Ureter (tissue), 1 donor: ENCODE measurements at regions not wholly inside any gene's neighbourhood (a gene's known extent, or its start where the extent isn't known, plus 50 kb on each side); places are given as distances from the start of the nearest gene placed in this dataset.
"Not testable (repeated sequence)": the region's sequence is repeated elsewhere in the genome, so short reads cannot be mapped to it uniquely, and the experiment has no call there.

Source experiments
- DNase-seq: peaks from one replicate; pipeline ENCODE4 v3.0.0-alpha.2; 2020; ENCODE audit warnings: low spot score
- donor health status: DM: yes; HTN: yes; CAD: no.

DNA sequence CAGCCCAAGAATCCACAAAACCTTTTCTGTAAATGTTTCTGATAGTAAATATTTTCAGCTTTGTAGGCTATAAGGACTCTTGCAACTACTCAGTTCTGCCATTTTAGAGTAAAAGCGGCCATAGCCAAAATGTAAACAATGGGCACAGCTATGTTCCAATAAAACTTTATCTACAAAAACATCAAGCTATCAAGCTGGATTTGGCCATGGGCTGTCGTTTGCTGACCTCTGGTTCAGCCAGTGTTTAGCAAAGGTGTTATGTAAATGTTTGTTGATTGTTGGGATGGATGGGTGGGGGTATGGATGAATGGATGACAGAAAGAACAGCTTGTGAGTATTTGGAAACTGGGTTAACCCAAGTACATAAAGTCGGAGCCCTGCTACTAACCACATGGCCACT is 111.1 kb upstream of the VRK1 start:
- no peak for DNase-seq

DNA sequence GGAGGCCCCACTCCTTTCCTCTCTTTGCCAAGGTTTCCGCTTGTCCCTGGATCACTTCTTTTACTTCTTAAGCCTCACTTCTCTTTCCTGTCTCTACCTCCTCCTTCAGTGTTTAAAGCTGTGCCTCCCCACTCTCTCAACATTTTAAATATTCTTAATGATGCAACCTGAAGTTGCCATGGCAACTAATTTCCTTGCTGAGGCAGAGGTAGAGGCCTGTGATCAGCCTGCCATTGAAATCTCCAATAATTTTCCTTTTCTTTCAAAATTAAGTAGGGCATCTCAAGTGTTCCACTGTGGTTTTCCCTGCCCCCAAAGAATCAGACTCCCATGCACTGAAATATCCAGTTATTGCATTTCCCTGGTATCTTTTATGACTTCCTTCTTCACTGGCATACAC is 108.6 kb upstream of the VRK1 start:
- no peak for DNase-seq

DNA sequence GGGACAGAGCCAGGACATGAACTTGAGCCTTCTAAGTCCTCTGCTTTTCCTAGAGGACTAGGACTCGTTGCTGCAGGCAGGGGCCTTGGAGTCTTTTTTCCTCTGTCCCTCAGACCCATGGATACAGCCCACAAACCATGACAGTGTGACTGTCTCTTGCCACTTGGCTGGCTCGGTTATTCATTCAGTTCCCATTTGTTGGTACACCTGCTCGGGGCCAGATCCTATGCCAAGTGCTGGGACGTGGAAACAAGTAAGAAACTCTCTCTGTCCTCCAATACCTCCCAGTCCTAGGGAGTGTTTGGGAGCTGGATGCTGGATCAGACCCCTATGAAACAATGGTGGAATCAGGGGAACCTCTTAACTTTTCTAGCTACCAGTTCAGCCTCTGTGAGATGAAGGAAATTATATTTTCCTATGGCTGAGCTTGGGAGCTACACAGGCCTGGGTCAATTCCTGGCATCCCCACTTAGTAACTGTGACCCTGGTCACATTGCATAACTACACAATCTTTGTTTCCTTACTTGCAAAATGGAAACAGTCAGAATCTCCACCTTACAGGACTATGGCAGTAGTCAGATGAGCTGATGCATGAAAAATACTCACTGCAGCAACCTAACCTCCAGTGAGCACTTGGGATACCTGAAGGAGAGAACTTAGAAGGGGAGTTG is 106.3 kb upstream of the VRK1 start:
- DNase-seq, result no peak

DNA sequence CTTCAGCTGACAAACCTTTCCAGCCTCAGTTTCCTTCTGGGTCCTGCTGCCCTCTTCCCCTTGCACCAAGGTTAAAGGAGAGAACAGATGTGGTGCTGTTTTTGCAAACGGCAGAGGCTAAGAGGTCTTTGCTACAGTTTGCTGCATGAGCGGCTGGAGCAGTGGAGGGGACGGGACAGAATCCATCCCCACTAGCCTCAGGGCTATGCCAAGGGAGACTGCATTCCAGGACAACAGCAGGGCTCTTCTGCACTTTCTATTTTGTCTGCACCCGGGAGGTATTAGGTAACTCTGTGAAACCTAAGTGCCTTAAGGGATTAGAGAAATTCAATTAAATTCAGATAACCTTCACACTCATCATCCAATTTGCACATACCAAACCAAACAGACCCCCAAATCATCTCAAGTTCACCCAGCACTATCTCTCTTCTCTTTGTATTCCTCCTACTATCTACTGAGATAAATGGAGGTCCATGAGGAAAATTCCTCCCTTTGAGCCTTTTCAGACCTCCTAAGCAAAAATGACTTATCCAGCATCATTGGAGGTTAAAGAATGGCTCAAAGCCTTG is 103.8 kb upstream of the VRK1 start:
- DNase-seq, result no peak

DNA sequence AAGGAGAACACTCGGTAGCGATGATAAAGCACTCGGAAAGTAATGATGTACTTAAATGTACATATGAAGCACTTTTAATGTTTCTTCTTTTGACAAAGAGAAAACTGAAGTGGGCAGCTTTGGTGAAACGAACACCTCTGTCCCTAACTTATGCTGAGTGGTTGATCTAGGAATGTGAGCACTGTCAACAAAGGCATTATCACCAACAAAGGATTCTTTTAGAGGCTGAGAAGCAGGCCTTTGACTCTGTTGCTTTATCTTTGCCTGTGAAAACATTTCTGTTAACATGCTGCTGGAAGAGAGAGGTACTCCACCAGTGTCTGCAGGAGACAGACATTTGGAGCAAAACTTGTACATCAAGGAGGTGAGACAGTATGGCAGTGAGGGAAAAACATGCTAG is 103.2 kb upstream of the VRK1 start:
- no peak for DNase-seq

DNA sequence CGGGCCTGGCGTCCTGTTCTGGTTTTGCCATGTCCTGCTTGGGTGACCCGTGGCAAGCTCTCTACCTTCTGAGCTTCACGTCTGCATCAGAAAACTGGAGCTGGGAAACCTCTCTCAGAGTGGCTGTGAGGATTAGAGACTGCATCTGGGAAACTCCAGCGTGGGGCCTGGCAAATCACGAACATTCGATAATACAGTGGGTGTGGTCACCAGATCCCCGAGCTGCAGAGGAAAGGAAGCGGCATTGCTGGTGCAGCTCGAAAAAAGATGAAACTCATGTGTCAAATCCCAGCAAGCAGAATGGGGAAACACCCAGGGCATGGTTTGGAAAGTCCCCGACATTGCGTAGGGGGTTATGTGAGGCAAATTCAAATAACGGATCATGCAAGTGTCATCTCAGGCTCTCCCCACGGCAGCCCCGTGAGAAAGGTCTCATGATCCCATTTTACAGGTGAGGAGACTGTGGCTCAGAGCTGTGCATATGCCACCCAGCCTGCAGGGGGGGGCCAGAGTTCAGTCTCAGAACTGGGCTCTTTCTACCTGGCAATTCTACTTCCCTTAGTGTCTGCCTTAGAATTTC is 98.1 kb upstream of the VRK1 start:
- DNase-seq, result no peak

DNA sequence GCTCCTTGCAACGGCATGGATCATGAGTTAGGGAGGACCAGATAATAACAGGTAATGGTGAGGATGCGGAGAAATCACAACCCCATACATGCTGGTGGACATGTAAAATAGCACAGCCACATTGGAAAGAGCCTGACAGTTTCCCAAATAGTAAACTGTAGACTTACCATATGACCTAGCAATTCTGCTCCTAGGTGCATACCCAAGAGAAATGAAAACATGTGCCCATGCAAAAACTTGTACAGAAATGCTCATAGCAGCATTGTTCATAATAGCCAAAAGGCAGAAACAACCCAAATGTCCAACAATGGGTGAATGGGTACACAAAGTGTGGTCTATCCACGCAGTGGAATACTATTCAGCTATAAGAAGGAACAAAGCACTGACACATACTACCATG is 97.5 kb upstream of the VRK1 start:
- no peak for DNase-seq

DNA sequence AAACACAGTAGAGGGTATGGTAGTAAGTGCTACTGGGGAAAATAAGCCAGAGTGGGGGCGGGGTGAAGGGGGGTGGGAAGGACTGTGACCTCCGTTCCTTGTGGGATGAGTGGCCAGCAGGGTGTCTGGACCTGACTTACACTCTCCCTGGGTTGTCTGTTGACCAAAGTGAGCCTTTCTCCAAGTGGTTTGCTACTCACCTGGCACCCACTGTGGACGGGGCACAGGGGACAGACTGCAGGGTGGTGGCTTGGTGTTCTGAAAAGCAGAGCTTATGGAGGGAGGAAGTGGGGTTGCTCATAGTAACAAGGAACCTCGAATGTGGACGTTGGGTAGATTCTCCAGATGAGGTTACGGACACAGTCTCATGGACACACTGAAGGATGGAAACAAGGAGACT is 94.4 kb upstream of the VRK1 start:
- DNase-seq, result no peak

DNA sequence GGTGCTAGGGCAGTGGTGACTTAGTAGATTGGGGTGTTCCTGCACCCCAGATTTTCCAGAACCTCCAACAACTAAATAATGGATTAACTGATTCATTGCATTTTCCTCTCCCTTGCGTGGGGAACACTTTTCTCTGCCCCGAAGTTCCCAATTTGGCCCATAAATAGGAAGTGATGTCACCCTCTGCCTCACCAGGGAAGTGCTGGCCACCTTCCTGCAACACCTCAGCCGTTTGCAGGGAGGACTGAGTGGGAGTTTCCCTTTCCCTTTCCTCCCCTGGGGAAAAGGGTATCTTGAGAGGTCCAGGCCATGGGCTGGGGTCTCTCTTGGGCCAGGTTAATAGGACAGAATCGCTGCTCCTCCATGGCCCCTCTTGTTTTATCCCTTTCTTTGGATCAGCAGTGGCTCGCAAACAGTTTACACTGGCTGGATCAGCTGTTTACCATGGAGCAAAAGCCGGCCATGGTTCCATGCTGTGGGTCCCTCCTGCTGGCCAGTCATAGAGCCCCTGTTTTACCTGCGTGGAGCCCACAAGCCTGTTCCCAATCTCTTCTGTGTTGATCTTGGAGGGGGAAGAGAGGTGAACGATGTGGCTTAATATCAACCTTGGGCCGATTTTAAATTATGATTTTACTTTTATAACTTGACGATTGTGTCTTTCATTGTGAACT is 91.6 kb upstream of the VRK1 start:
- no peak for DNase-seq

DNA sequence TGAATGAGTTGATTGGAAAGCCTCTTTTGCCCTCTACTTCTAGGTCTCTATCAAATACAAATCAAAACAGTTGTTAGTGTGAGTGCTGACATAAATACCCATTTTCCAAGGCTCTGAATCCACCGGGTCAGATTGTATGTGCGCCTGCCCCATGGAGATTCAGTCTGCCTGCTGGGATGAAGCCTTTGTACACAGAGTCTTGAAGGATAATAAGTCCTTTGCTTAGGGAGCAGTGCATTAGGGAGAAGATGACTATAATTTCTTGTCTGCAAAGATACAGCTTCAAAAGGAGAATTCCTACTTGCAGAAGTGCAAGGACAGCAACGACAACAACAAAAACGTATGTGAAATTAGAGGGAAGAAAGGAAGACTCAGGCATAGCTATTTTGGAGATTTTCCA is 90.3 kb upstream of the VRK1 start:
- DNase-seq, result no peak

DNA sequence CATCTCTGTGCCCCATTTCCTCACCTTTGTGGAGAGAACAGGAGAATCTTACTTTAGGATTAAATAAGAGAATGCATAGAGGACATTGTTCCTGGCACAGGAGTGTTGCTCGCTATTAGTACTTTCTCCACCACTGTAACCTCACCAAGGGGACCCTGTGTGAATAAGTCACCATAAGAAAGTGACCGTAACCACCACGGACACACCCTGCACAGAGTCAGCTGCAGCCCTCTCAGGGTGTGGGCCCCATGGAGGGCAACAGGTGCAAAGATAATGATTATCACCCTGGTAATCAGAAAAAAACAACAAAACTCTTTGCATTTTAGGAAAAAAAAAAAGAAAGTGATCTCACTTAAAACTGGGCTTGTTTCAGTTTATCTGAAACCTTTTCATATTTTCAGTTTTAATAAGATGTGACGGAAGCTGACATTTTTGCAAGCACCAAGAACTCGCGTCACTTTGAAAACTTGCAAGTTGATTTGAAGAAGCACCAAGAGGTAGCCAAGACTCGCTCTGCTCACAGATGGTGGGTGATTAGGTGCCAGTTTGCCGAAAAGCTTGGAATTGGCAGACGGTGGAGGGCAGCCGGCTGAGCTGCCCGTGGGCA is 87.0 kb upstream of the VRK1 start:
- no peak for DNase-seq

DNA sequence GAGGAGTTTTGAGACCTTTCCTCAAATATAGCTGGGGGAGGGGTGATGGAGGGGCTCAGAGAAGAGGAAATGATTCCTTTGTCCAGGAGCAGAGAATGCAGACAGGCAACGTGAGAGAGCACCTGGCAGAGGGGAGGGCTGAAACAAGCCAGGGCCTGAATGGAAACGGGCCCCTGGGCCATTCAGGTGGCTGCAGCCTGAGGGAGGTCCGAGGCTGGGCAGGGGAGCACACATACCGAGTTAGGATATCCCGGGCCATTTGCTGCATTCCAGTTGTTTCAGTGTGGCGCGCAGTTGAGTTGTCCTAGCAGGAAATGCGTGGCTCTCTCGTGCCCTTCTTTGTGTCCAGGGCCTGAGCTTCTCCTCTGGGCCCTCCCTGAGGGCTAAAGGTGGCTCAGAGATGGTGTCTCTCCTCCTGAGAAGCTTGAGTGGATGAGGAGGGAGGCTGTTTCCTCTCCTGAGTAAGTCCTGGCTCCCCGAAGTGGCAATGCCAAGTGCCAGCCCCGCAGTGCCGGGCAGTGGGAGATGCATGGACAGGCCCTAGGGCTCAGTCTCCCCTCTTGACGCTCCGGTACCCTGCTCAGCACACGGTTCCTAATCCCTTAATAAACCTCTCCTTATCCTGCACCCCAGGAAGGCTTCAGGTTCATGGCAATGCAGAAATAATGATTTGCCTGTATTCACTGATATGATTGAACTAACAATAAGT is 85.5 kb upstream of the VRK1 start:
- no peak for DNase-seq

DNA sequence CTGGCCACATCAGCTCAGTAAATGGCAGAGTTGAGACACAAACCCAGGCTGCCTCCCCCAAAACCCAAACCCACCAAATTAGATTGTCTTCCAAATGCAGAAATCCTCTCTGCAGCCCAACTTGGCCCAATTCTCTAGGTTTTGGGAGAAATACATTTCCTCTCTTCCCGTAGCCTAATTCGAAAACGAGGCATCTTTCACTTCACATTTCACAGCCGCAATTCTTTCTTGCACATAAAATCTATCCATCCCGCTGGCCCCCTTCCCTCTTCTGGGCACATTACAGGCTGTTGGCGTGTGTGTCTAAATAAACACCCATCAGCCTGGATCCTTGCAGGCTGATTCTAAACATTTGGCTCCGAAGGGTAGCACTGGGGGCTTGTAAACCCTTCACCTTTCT is 83.8 kb upstream of the VRK1 start:
- DNase-seq, result no peak

DNA sequence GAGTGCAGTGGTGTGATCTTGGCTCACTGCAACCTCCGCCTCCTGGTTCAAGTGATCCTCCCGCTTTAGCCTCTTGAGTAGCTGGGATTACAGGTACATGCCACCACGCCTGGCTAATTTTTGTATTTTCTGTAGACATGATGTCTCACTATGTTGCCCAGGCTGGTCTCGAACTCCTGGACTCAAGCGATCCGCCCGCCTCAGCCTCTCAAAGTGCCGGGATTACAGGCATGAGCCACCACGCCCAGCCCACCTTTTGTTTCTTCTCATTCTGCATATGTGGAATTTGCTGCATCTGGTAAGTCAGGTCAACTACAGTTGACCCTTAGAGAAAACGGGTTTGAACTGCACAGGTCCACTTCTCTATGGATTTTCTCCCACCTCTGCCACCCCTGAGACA is 82.6 kb upstream of the VRK1 start:
- DNase-seq, result not testable (repeated sequence)

DNA sequence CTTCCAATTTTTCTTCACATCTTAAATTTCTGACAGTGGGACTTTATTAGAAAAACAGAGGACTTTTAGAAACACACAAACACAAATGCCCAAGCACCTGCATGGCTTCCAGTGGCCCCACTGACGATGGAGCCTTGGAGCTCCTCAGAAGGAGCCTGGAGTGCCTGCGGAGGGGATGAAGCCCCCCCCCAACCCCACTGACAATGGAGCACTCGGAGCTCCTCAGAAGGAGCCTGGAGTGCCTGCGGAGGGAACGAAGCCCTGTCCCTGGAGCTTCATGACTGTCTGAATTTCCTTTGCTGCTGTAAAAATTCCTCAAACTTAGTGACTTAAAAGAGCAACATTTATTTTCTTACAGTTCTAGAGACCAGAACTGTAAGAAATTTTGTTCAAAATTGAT is 80.1 kb upstream of the VRK1 start:
- DNase-seq, result no peak

DNA sequence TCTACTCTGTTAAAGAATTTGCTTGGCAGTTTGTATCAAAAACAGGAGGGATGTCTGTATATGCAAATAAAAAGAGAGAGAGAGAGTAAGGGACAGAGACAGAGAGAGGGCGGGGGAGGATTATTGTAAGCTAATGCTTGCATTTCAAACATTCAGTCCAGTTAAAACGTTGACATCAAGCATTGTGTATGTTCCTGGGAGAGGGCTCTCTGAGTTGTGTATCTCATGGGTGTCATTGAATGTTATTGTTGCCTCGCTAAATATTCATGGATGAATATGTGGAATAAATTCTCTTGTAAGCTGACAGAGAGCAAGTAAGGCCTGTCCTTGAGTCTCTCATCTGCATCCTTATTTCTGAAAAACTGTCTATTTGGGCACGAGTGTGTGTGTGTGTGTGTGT is 78.8 kb upstream of the VRK1 start:
- DNase-seq, result no peak

DNA sequence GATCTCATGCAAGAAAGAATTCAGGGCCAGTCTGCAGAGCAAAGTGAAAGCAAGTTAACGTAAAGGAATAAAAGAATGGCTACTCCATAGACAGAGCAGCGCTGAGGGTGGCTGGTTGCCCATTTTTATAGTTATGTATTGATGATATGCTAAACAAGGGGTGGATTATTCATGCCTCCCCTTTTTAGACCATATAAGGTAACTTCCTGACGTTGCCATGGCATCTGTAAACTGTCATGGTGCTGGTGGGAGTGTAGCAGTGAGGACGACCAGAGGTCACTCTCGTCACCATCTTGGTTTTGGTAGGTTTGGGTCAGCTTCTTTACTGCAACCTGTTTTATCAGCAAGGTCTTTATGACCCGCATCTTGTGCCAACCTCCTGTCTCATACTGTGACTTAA is 76.5 kb upstream of the VRK1 start:
- DNase-seq, result not testable (repeated sequence)

DNA sequence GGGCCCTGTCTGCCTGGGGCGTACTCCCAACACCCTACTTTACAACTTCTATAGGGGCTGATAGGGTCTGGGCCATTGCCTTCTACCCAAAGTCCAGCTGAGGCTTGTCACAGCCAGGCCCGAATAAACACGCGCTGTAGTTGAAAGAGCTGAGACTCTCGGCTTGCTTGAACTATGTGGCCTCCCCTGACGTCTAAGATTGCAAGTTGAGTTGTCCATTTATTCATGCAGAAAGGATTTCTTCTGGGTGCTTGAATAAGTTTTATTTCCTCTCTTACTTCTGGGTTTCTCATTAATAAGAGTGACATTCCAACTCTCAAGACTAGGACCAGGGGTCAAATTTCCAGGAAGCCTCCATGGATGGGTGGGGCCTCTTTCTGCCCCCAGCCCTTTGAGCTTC is 74.4 kb upstream of the VRK1 start:
- no peak for DNase-seq

DNA sequence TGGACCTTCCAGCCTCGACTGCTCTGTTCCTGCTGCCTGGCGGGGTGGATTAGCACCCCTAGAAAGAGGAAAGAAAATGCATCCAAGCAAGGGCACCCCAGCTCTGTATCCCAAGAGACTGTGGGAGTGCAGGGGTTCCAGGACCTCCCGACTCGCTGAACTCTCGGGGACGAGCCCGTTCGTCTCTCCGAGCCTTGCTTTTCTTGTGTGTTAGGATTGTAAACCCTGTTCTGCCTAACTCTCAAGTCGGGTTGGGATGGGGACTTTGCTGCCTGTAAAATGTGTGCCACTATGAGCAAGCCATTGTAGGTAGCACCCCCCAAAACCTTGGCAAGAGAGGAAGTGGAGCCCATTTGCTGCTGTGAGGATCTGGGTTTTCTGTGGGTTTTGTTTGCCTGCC is 73.2 kb upstream of the VRK1 start:
- no peak for DNase-seq

DNA sequence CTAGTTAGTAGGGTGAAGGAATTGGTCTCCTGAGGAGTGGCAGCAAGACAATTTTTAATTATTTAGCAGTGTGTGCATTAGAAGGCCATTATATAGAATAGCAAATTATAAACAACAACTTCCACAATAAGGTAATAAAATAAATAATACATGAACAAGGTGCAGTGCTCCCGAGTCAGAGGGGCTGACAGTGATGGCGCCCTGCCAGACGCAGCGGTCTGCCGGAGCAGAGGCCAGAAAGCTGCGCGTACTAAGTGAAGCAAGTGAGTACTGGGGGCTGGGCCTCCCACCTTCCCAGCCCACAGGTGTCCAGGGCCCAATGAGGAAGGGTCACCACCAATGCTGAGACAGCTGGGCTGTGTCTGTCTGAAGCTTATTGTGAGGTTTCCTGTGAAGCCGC is 72.0 kb upstream of the VRK1 start:
- no peak for DNase-seq

DNA sequence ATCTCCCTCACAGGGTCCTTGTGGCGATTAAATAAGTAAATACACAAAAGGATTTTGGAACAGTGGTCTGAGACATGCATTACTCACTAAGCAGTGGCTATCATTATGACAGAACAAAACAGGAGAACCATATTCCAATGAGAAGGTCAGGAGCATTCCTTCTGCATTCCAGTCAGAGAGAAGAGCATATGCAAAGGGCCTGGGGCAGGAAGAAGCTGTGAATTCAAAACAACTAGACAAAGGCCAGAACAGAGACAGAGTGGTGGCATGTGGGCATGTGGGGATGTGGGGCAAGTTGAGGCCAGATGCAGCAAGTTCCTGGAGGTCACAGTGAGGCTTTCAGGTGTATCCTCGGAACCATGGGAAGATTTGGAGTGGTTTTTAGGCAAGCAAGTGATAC is 70.1 kb upstream of the VRK1 start:
- DNase-seq, result no peak

DNA sequence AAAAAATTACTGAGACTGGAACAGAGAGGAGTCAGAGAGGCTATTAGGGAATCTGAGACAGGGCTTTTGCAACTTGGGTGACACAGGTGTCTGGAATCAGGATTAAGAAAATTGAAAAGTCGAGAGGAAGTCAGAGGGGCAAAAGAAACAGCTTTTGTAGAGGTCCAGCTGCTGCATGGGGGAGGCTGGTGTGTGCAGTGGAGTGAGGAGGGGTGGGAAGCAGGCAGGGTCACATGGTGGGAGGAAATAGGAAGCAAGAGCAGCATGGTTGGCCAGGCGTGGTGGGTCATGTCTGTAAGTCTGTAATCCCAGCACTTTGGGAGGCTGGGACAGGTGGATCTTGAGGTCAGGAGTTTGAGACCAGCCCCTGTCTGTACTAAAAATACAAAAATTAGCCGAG is 69.7 kb upstream of the VRK1 start:
- DNase-seq, result no peak
